ENCODE measurements at regions not wholly inside any gene's neighbourhood (a gene's known extent, or its start where the extent isn't known, plus 50 kb on each side); places are given as distances from the start of the nearest gene placed in this dataset.
A peak's percentile ranks its signal among the peaks of the same experiment; 100 is the strongest.
"Not testable (repeated sequence)": the region's sequence is repeated elsewhere in the genome, so short reads cannot be mapped to it uniquely, and the experiment has no call there.

- Histone ChIP-seq H3K4me3 (no peak overlapping the region), H3K4me1 (replicated peaks) (no peaks in the 10 kb centered on the region), H3K36me3 (no peaks in the 10 kb centered on the region), H3K27ac (no peak overlapping the region), H3K9me3 (replicated peaks) (no peaks in the 10 kb centered on the region), H3K27me3 (replicated peaks) (no peaks in the 10 kb centered on the region)
- DNase-seq (ENCODE audit: low read depth in 1 of 2, low spot score in 2 of 2) = no peak
Observed at GRCh38 chrX:78603908-78604307, 55.2 kb downstream of the RTL3 start.

GRCh38 chrX:78595901-78596502 is 63.1 kb downstream of the RTL3 start:
- no peaks in the 10 kb centered on the region for H3K4me1 ChIP-seq (replicated peaks)
- no peaks in the 10 kb centered on the region for H3K9me3 ChIP-seq (replicated peaks)
- DNase-seq (ENCODE audit: low read depth in 1 of 2, low spot score in 2 of 2) = peak in 1 of 2 experiments; percentile 3
- H3K4me3 ChIP-seq = no peak overlapping the region
- no peak overlapping the region for H3K27ac ChIP-seq
- H3K27me3 ChIP-seq (replicated peaks) = no peaks in the 10 kb centered on the region
- H3K36me3 ChIP-seq = no peaks in the 10 kb centered on the region

GRCh38 chrX:78593701-78594100 is 65.4 kb downstream of the RTL3 start:
- no peak for DNase-seq (ENCODE audit: low read depth in 1 of 2, low spot score in 2 of 2)
- Histone ChIP-seq H3K4me3 (no peak overlapping the region), H3K9me3 (replicated peaks) (no peaks in the 10 kb centered on the region), H3K4me1 (replicated peaks) (no peaks in the 10 kb centered on the region), H3K27ac (no peak overlapping the region), H3K27me3 (replicated peaks) (no peaks in the 10 kb centered on the region), H3K36me3 (no peaks in the 10 kb centered on the region)

GRCh38 chrX:78592030-78592429 is 67.1 kb downstream of the RTL3 start:
- no peak for DNase-seq (ENCODE audit: low read depth in 1 of 2, low spot score in 2 of 2)
- H3K27ac ChIP-seq = no peak overlapping the region
- H3K27me3 ChIP-seq (replicated peaks) = no peaks in the 10 kb centered on the region
- H3K4me3 ChIP-seq = no peak overlapping the region
- H3K36me3 ChIP-seq = no peaks in the 10 kb centered on the region
- H3K9me3 ChIP-seq (replicated peaks) = no peaks in the 10 kb centered on the region
- H3K4me1 ChIP-seq (replicated peaks) = no peaks in the 10 kb centered on the region

GRCh38 chrX:78574306-78574705 is 84.8 kb downstream of the RTL3 start:
- H3K27ac ChIP-seq = no peak overlapping the region

GRCh38 chrX:78573630-78574029 is 85.5 kb downstream of the RTL3 start:
- Histone ChIP-seq H3K4me1 (replicated peaks) (no peaks in the 10 kb centered on the region), H3K9me3 (replicated peaks) (no peaks in the 10 kb centered on the region), H3K27me3 (replicated peaks) (no peaks in the 10 kb centered on the region), H3K4me3 (no peak overlapping the region), H3K36me3 (no peaks in the 10 kb centered on the region), H3K27ac (no peak overlapping the region)
- DNase-seq (ENCODE audit: low read depth in 1 of 2, low spot score in 2 of 2) = no peak

More at GRCh38 chrX:78574306-78574705, 84.8 kb downstream of the RTL3 start:
- Histone ChIP-seq H3K27me3 (replicated peaks) (no peaks in the 10 kb centered on the region), H3K4me1 (replicated peaks) (no peaks in the 10 kb centered on the region), H3K4me3 (no peak overlapping the region), H3K9me3 (replicated peaks) (no peaks in the 10 kb centered on the region), H3K36me3 (no peaks in the 10 kb centered on the region)
- no peak for DNase-seq (ENCODE audit: low read depth in 1 of 2, low spot score in 2 of 2)

- H3K27me3 ChIP-seq (replicated peaks) = no peaks in the 10 kb centered on the region
- no peaks in the 10 kb centered on the region for H3K4me1 ChIP-seq (replicated peaks)
- H3K4me3 ChIP-seq = no peak overlapping the region
- no peaks in the 10 kb centered on the region for H3K36me3 ChIP-seq
- no peaks in the 10 kb centered on the region for H3K9me3 ChIP-seq (replicated peaks)
- H3K27ac ChIP-seq = no peak overlapping the region
- no peak for DNase-seq (ENCODE audit: low read depth in 1 of 2, low spot score in 2 of 2)
Observed at GRCh38 chrX:78571849-78572248, 87.3 kb downstream of the RTL3 start.

- Histone ChIP-seq H3K4me3 (no peak overlapping the region), H3K36me3 (no peaks in the 10 kb centered on the region), H3K9me3 (replicated peaks) (no peaks in the 10 kb centered on the region), H3K4me1 (replicated peaks) (no peaks in the 10 kb centered on the region), H3K27me3 (replicated peaks) (no peaks in the 10 kb centered on the region), H3K27ac (no peak overlapping the region)
- DNase-seq (ENCODE audit: low read depth in 1 of 2, low spot score in 2 of 2) = peak in 1 of 2 experiments; percentile 0
Observed at GRCh38 chrX:78555401-78555980, 103.6 kb downstream of the RTL3 start.

GRCh38 chrX:78552628-78553027 is 106.5 kb downstream of the RTL3 start:
- H3K4me1 ChIP-seq (replicated peaks); H3K27ac ChIP-seq; DNase-seq (ENCODE audit: low read depth in 1 of 2, low spot score in 2 of 2); H3K27me3 ChIP-seq (replicated peaks); H3K9me3 ChIP-seq (replicated peaks); H3K4me3 ChIP-seq; H3K36me3 ChIP-seq: not testable (repeated sequence)

- Histone ChIP-seq H3K4me3 (no peak overlapping the region), H3K27me3 (replicated peaks) (no peaks in the 10 kb centered on the region), H3K27ac (no peak overlapping the region), H3K4me1 (replicated peaks) (no peaks in the 10 kb centered on the region), H3K9me3 (replicated peaks) (no peaks in the 10 kb centered on the region), H3K36me3 (no peaks in the 10 kb centered on the region)
- DNase-seq (ENCODE audit: low read depth in 1 of 2, low spot score in 2 of 2) = peak in 1 of 2 experiments; percentile 18
Observed at GRCh38 chrX:78548012-78548411, 111.1 kb downstream of the RTL3 start.

GRCh38 chrX:78545233-78545632 is 113.9 kb downstream of the RTL3 start:
- Histone ChIP-seq H3K4me1 (replicated peaks) (no peaks in the 10 kb centered on the region), H3K27me3 (replicated peaks) (no peaks in the 10 kb centered on the region), H3K36me3 (no peaks in the 10 kb centered on the region), H3K27ac (no peak overlapping the region), H3K9me3 (replicated peaks) (no peaks in the 10 kb centered on the region), H3K4me3 (no peak overlapping the region)
- no peak for DNase-seq (ENCODE audit: low read depth in 1 of 2, low spot score in 2 of 2)

GRCh38 chrX:78543281-78543680 is 115.8 kb downstream of the RTL3 start:
- Histone ChIP-seq H3K4me1 (replicated peaks) (no peaks in the 10 kb centered on the region), H3K4me3 (no peak overlapping the region), H3K36me3 (no peaks in the 10 kb centered on the region), H3K27me3 (replicated peaks) (no peaks in the 10 kb centered on the region), H3K27ac (no peak overlapping the region), H3K9me3 (replicated peaks) (no peaks in the 10 kb centered on the region)
- DNase-seq (ENCODE audit: low read depth in 1 of 2, low spot score in 2 of 2) = no peak

- no peak overlapping the region for H3K27ac ChIP-seq
- H3K9me3 ChIP-seq (replicated peaks) = no peaks in the 10 kb centered on the region
- no peak overlapping the region for H3K4me3 ChIP-seq
- no peak for DNase-seq (ENCODE audit: low read depth in 1 of 2, low spot score in 2 of 2)
- no peaks in the 10 kb centered on the region for H3K4me1 ChIP-seq (replicated peaks)
- H3K27me3 ChIP-seq (replicated peaks) = no peaks in the 10 kb centered on the region
- no peaks in the 10 kb centered on the region for H3K36me3 ChIP-seq
Observed at GRCh38 chrX:78540171-78540570, 119.0 kb downstream of the RTL3 start.

GRCh38 chrX:78534221-78534620 is 124.9 kb downstream of the RTL3 start:
- DNase-seq (ENCODE audit: low read depth in 1 of 2, low spot score in 2 of 2) = no peak

GRCh38 chrX:78532363-78532762 is 126.8 kb downstream of the RTL3 start:
- no peak overlapping the region for H3K27ac ChIP-seq
- DNase-seq (ENCODE audit: low read depth in 1 of 2, low spot score in 2 of 2) = no peak
- no peaks in the 10 kb centered on the region for H3K36me3 ChIP-seq
- no peaks in the 10 kb centered on the region for H3K9me3 ChIP-seq (replicated peaks)
- no peak overlapping the region for H3K4me3 ChIP-seq
- H3K27me3 ChIP-seq (replicated peaks) = no peaks in the 10 kb centered on the region
- no peaks in the 10 kb centered on the region for H3K4me1 ChIP-seq (replicated peaks)

More at GRCh38 chrX:78534221-78534620, 124.9 kb downstream of the RTL3 start:
- no peaks in the 10 kb centered on the region for H3K9me3 ChIP-seq (replicated peaks)
- no peaks in the 10 kb centered on the region for H3K4me1 ChIP-seq (replicated peaks)
- H3K36me3 ChIP-seq = no peaks in the 10 kb centered on the region
- no peaks in the 10 kb centered on the region for H3K27me3 ChIP-seq (replicated peaks)
- no peak overlapping the region for H3K4me3 ChIP-seq
- no peak overlapping the region for H3K27ac ChIP-seq
